Astrocyte (in vitro differentiated cells and primary cell): ENCODE measurements at regions not wholly inside any gene's neighbourhood (a gene's known extent, or its start where the extent isn't known, plus 50 kb on each side); places are given as distances from the start of the nearest gene placed in this dataset.

Experiments used
- DNase-seq: peaks from one replicate; pipeline ENCODE4 v3.0.0-alpha.2; 2010; ENCODE audit warnings: low read depth
- FAIRE-seq: peaks from 2 replicates; lab custom pipeline; 2011; peaks lifted over from hg19 to GRCh38; lab: Jason Lieb, UNC
- H2AFZ ChIP-seq: 2 replicates; pipeline ENCODE4 v1.6.0; 2012; ENCODE audit warnings: low read depth, low read length, inconsistent platforms
- H3K27ac ChIP-seq: 2 replicates; pipeline ENCODE4 v1.5.1; 2011; ENCODE audit warnings: low read depth, low read length, inconsistent platforms
- H3K27me3 ChIP-seq: 2 replicates; pipeline ENCODE4 v1.6.0; 2011; ENCODE audit warnings: low read length, inconsistent platforms; ENCODE audit not compliant: insufficient read depth
- H3K36me3 ChIP-seq: 2 replicates; pipeline ENCODE4 v1.5.1; 2011; ENCODE audit warnings: low read length, inconsistent platforms; ENCODE audit not compliant: insufficient read depth
- H3K4me1 ChIP-seq: 2 replicates; pipeline ENCODE4 v1.5.1; 2011; ENCODE audit warnings: low read length, inconsistent platforms; ENCODE audit not compliant: insufficient read depth
- H3K4me2 ChIP-seq: 2 replicates; pipeline ENCODE4 v1.6.0; 2012; ENCODE audit warnings: low read length, inconsistent platforms
- H3K4me3 ChIP-seq: 2 replicates; pipeline ENCODE4 v1.5.1; 2011; ENCODE audit warnings: low read depth, mild to moderate bottlenecking, low read length, inconsistent platforms; ENCODE audit not compliant: insufficient read depth
- H3K79me2 ChIP-seq: 2 replicates; pipeline ENCODE4 v1.6.0; 2012; ENCODE audit warnings: mild to moderate bottlenecking, low read length, inconsistent platforms; ENCODE audit not compliant: insufficient read depth
- H3K9ac ChIP-seq: 2 replicates; pipeline ENCODE4 v1.6.0; 2012; ENCODE audit warnings: mild to moderate bottlenecking, low read length, inconsistent platforms
- H3K9me3 ChIP-seq: 2 replicates; pipeline ENCODE4 v1.5.1; 2012; ENCODE audit warnings: low read depth, mild to moderate bottlenecking, low read length, inconsistent platforms; ENCODE audit not compliant: insufficient read depth
- H4K20me1 ChIP-seq: 2 replicates; pipeline ENCODE4 v1.6.0; 2012; ENCODE audit warnings: low read length, inconsistent platforms; ENCODE audit not compliant: insufficient read depth
- H3K27ac Mint-ChIP-seq: one replicate; pipeline ENCODE4 v1.8.0; 2021; ENCODE audit warnings: mild to moderate bottlenecking, mixed read lengths; ENCODE audit not compliant: unreplicated experiment
- H3K27me3 Mint-ChIP-seq: one replicate; pipeline ENCODE4 v1.8.0; 2021; ENCODE audit warnings: low read depth, mixed read lengths; ENCODE audit not compliant: unreplicated experiment
- H3K36me3 Mint-ChIP-seq: one replicate; pipeline ENCODE4 v1.8.0; 2021; ENCODE audit warnings: low read depth, mixed read lengths; ENCODE audit not compliant: unreplicated experiment
- H3K4me1 Mint-ChIP-seq: one replicate; pipeline ENCODE4 v1.8.0; 2021; ENCODE audit warnings: low read depth, mixed read lengths; ENCODE audit not compliant: unreplicated experiment
- H3K4me3 Mint-ChIP-seq: one replicate; pipeline ENCODE4 v1.8.0; 2021; ENCODE audit warnings: mild to moderate bottlenecking, moderate library complexity, mixed read lengths; ENCODE audit not compliant: unreplicated experiment
- H3K9me3 Mint-ChIP-seq: one replicate; pipeline ENCODE4 v1.8.0; 2021; ENCODE audit warnings: mild to moderate bottlenecking, mixed read lengths; ENCODE audit not compliant: unreplicated experiment
- EZH2 ChIP-seq: IDR thresholded peaks from 2 replicates; pipeline ENCODE4 v1.6.1; 2012; ENCODE audit warnings: mild to moderate bottlenecking, low read length, inconsistent platforms; ENCODE audit not compliant: insufficient read depth
- TF ChIP-seq, protein P1 (sequence below): IDR thresholded peaks from 2 replicates; pipeline ENCODE4 v1.5.1; 2011; ENCODE audit warnings: low read depth, mild to moderate bottlenecking, inconsistent platforms, low read length, moderate library complexity; ENCODE audit not compliant: insufficient read depth

DNA sequence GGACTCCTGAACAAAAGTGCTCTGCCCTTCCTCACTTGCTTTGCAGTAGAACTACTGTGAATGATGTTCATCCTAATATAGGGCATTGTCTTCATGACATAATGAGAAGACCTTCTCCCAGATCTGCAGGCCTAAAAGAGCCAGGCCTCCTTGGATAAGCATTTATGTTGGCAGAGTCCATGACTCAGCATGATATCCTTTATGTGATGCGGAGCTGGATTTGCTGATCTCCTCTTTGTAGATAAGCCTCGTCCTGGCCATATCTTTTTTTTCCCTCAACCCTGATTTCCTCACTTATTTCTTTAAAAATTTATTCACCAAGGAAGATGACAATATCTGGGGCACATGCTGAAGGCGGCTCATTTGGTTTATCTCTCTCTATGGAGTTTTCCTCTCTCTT lies 62.4 kb upstream of the TAS2R1 start:
- no peak overlapping the region for H3K27ac ChIP-seq
- no peak overlapping the region for H3K9ac ChIP-seq
- Mint-ChIP-seq H3K4me1 (no peaks in the 10 kb centered on the region), H3K36me3 (no peaks in the 10 kb centered on the region), H3K27ac (no peak overlapping the region), H3K9me3 (no peaks in the 10 kb centered on the region), H3K27me3 (no peaks in the 10 kb centered on the region), H3K4me3 (no peak overlapping the region)
- no peak for DNase-seq
- no peaks in the 10 kb centered on the region for H4K20me1 ChIP-seq
- H3K4me3 ChIP-seq = no peak overlapping the region
- H3K27me3 ChIP-seq = no peaks in the 10 kb centered on the region
- no peak for TF ChIP-seq EZH2
- TF ChIP-seq, protein P1, sequence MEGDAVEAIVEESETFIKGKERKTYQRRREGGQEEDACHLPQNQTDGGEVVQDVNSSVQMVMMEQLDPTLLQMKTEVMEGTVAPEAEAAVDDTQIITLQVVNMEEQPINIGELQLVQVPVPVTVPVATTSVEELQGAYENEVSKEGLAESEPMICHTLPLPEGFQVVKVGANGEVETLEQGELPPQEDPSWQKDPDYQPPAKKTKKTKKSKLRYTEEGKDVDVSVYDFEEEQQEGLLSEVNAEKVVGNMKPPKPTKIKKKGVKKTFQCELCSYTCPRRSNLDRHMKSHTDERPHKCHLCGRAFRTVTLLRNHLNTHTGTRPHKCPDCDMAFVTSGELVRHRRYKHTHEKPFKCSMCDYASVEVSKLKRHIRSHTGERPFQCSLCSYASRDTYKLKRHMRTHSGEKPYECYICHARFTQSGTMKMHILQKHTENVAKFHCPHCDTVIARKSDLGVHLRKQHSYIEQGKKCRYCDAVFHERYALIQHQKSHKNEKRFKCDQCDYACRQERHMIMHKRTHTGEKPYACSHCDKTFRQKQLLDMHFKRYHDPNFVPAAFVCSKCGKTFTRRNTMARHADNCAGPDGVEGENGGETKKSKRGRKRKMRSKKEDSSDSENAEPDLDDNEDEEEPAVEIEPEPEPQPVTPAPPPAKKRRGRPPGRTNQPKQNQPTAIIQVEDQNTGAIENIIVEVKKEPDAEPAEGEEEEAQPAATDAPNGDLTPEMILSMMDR = no peak
- no peaks in the 10 kb centered on the region for H3K4me1 ChIP-seq
- no peak for FAIRE-seq
- H3K36me3 ChIP-seq = no peaks in the 10 kb centered on the region
- H3K79me2 ChIP-seq = no peaks in the 10 kb centered on the region
- no peak overlapping the region for H2AFZ ChIP-seq
- H3K4me2 ChIP-seq = no peak overlapping the region
- H3K9me3 ChIP-seq = no peaks in the 10 kb centered on the region

DNA sequence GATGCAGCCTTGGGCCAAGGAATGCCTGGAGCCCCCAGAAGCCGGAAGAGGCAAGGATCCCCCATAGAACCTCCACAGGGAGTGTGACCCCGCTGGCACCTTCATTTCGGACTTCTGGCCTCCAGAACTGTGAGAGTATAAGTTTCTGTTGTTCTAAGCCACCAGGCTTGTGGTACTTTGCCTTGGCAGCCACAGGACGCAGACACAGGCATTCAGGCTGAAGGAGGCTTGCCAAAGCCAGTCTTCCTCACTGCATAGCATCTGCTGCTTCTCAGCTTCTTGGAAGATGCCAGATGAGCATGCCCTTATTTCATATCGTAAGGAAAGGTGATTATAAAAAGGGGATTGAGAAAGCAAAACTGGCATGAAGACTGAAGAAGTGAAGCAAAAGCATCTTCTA lies 61.1 kb upstream of the TAS2R1 start:
- no peak overlapping the region for H2AFZ ChIP-seq
- Mint-ChIP-seq H3K9me3 (no peaks in the 10 kb centered on the region), H3K27ac (no peak overlapping the region), H3K4me1 (peaks cover 2% of the 10 kb centered on the region), H3K36me3 (no peaks in the 10 kb centered on the region), H3K27me3 (no peaks in the 10 kb centered on the region), H3K4me3 (no peak overlapping the region)
- no peak overlapping the region for H3K4me3 ChIP-seq
- H3K27ac ChIP-seq = no peak overlapping the region
- no peak overlapping the region for H3K4me2 ChIP-seq
- H3K9me3 ChIP-seq = no peaks in the 10 kb centered on the region
- TF ChIP-seq, protein P1 = no peak
- TF ChIP-seq EZH2 = no peak
- no peaks in the 10 kb centered on the region for H4K20me1 ChIP-seq
- no peaks in the 10 kb centered on the region for H3K79me2 ChIP-seq
- FAIRE-seq = no peak
- no peaks in the 10 kb centered on the region for H3K27me3 ChIP-seq
- no peak overlapping the region for H3K9ac ChIP-seq
- no peak for DNase-seq
- H3K36me3 ChIP-seq = no peaks in the 10 kb centered on the region
- no peaks in the 10 kb centered on the region for H3K4me1 ChIP-seq

DNA sequence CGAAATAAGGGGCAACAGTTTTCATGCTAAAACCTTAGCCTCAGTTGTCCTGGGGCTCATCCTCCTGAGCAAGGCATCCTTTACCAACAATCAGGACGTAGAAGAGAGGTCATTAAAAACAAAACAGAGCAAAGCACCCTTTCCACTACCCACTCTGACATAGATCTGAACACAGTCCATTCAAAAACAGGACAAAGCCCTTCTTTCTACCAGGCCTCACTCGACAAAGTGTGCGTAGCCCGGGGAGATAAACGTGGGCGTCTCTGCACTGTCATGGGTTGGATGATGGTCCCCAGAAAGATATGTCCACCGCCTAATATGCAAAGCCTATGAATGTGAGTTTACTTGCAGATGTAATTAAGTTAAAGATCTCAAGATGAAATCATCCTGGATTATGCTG lies 60.6 kb upstream of the TAS2R1 start:
- FAIRE-seq = no peak
- Histone ChIP-seq H4K20me1 (no peaks in the 10 kb centered on the region), H3K4me2 (no peak overlapping the region), H3K4me3 (no peak overlapping the region), H3K9me3 (no peaks in the 10 kb centered on the region), H3K36me3 (no peaks in the 10 kb centered on the region), H3K79me2 (no peaks in the 10 kb centered on the region), H3K9ac (no peak overlapping the region), H3K27ac (no peak overlapping the region), H3K4me1 (peaks cover 3% of the 10 kb centered on the region), H3K27me3 (no peaks in the 10 kb centered on the region), H2AFZ (no peak overlapping the region)
- H3K36me3 Mint-ChIP-seq = no peaks in the 10 kb centered on the region
- TF ChIP-seq, protein P1 = no peak
- TF ChIP-seq EZH2 = no peak
- H3K4me3 Mint-ChIP-seq = no peak overlapping the region
- H3K9me3 Mint-ChIP-seq = no peaks in the 10 kb centered on the region
- H3K27ac Mint-ChIP-seq = no peak overlapping the region
- no peaks in the 10 kb centered on the region for H3K27me3 Mint-ChIP-seq
- H3K4me1 Mint-ChIP-seq = peaks cover 4% of the 10 kb centered on the region
- DNase-seq = no peak
